Hepatocyte (in vitro differentiated cells): ENCODE measurements at regions not wholly inside any gene's neighbourhood (a gene's known extent, or its start where the extent isn't known, plus 50 kb on each side); places are given as distances from the start of the nearest gene placed in this dataset.

Experiments
- EZH2 ChIP-seq: fragments of 200-600 bp; sonication (generic); IDR thresholded peaks from 2 replicates; pipeline ENCODE4 v1.6.1; 2016; ENCODE audit warnings: antibody characterized with exemption, mild to moderate bottlenecking, borderline replicate concordance
- EZH2phosphoT487 ChIP-seq: fragments of 200-600 bp; sonication (generic); IDR thresholded peaks from one replicate; pipeline ENCODE4 v1.6.1; 2018; ENCODE audit warnings: antibody characterized with exemption, mild to moderate bottlenecking, low read depth, moderate library complexity; ENCODE audit not compliant: unreplicated experiment, severe bottlenecking
- TF ChIP-seq, protein P1 (sequence below): fragments of 200-600 bp; sonication (generic); IDR thresholded peaks from 2 replicates; pipeline ENCODE4 v1.5.1; 2016; ENCODE audit warnings: antibody characterized with exemption, mild to moderate bottlenecking; ENCODE audit not compliant: poor library complexity

DNA sequence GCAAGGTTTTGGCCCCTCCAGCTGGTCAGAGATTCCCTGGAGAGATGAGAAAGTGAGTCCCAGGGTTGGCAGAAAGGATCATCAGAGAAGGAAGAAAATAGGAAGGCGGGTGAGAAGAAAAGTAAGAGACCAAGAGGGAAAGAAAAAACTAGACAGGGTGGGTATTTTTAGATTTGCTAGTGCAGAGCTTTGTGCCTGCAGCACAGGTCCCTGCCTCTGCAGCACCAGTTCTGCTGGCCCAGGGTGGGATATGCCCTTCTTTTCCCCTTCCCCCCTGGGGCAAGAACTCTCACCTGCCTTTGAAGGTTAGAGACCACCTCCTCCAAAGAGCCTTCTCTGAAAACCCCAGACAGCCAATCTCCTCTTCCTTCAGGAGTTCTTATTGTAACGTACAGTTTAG lies 90.3 kb upstream of the EGFLAM start:
- TF ChIP-seq EZH2 (no peak), EZH2phosphoT487 (no peak)
- TF ChIP-seq, protein P1, sequence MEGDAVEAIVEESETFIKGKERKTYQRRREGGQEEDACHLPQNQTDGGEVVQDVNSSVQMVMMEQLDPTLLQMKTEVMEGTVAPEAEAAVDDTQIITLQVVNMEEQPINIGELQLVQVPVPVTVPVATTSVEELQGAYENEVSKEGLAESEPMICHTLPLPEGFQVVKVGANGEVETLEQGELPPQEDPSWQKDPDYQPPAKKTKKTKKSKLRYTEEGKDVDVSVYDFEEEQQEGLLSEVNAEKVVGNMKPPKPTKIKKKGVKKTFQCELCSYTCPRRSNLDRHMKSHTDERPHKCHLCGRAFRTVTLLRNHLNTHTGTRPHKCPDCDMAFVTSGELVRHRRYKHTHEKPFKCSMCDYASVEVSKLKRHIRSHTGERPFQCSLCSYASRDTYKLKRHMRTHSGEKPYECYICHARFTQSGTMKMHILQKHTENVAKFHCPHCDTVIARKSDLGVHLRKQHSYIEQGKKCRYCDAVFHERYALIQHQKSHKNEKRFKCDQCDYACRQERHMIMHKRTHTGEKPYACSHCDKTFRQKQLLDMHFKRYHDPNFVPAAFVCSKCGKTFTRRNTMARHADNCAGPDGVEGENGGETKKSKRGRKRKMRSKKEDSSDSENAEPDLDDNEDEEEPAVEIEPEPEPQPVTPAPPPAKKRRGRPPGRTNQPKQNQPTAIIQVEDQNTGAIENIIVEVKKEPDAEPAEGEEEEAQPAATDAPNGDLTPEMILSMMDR: no peak
